ENCODE measurements at regions not wholly inside any gene's neighbourhood (a gene's known extent, or its start where the extent isn't known, plus 50 kb on each side); places are given as distances from the start of the nearest gene placed in this dataset.

GRCh38 chr1:30472009-30472408 lies 251.4 kb downstream of the MATN1 start:
- DNase-seq (ENCODE audit: low read depth): no peak
- CTCF ChIA-PET: no interaction called here
- H3K4me3 ChIP-seq (ENCODE audit: low read depth, low read length): no peak overlapping the region
- POLR2A ChIA-PET: no interaction called here
- H3K36me3 ChIP-seq (ENCODE audit: control insufficient read depth, insufficient read depth, low read length): no peaks in the 10 kb centered on the region
- TF ChIP-seq, protein P1, sequence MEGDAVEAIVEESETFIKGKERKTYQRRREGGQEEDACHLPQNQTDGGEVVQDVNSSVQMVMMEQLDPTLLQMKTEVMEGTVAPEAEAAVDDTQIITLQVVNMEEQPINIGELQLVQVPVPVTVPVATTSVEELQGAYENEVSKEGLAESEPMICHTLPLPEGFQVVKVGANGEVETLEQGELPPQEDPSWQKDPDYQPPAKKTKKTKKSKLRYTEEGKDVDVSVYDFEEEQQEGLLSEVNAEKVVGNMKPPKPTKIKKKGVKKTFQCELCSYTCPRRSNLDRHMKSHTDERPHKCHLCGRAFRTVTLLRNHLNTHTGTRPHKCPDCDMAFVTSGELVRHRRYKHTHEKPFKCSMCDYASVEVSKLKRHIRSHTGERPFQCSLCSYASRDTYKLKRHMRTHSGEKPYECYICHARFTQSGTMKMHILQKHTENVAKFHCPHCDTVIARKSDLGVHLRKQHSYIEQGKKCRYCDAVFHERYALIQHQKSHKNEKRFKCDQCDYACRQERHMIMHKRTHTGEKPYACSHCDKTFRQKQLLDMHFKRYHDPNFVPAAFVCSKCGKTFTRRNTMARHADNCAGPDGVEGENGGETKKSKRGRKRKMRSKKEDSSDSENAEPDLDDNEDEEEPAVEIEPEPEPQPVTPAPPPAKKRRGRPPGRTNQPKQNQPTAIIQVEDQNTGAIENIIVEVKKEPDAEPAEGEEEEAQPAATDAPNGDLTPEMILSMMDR (IDR thresholded peaks at IDR 0.05; ENCODE audit: insufficient read depth, low read depth, low read length): no peak
- H3K27me3 ChIP-seq (ENCODE audit: control insufficient read depth, insufficient read depth, low read length): peaks cover 1% of the 10 kb centered on the region; the same call in 1 of the 2 replicates

DNA sequence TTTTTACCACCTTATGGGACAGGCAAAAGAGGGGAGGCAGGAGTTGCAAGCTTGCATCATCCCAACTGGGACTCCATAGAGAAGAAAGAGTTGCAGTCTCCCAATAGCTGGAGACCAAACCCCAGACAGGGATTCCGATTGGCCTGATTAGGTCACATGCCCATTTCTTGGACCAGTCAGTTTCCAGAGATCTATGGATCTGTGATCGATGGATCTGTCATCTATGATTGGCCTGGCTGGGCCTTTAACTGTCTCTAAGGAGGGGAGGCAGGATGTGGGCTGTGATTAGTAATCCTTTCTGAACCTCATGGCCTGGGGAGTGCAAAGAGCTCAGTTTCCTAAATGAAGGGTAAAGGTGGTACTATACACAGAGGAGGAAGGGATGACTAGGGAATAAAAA lies 252.1 kb downstream of the MATN1 start:
- TF ChIP-seq, protein P1 (IDR thresholded peaks at IDR 0.05; ENCODE audit: insufficient read depth, low read depth, low read length): no peak
- ChIA-PET POLR2A (no interaction called here), CTCF (no interaction called here)
- no peaks in the 10 kb centered on the region for H3K36me3 ChIP-seq (ENCODE audit: control insufficient read depth, insufficient read depth, low read length)
- H3K27me3 ChIP-seq (ENCODE audit: control insufficient read depth, insufficient read depth, low read length): peaks cover 1% of the 10 kb centered on the region; the same call in 1 of the 2 replicates
- H3K4me3 ChIP-seq (ENCODE audit: low read depth, low read length): no peak overlapping the region
- no peak for DNase-seq (ENCODE audit: low read depth)

- Histone ChIP-seq H3K4me3 (ENCODE audit: low read depth, low read length) (no peak overlapping the region), H3K27me3 (ENCODE audit: control insufficient read depth, insufficient read depth, low read length) (no peaks in the 10 kb centered on the region; the same call in 1 of the 2 replicates), H3K36me3 (ENCODE audit: control insufficient read depth, insufficient read depth, low read length) (no peaks in the 10 kb centered on the region)
- ChIA-PET POLR2A (no interaction called here), CTCF (no interaction called here)
- TF ChIP-seq, protein P1 (IDR thresholded peaks at IDR 0.05; ENCODE audit: insufficient read depth, low read depth, low read length): no peak
- DNase-seq (ENCODE audit: low read depth): no peak
These were observed 254.0 kb downstream of the MATN1 start for GRCh38 chr1:30469426-30469825.

DNA sequence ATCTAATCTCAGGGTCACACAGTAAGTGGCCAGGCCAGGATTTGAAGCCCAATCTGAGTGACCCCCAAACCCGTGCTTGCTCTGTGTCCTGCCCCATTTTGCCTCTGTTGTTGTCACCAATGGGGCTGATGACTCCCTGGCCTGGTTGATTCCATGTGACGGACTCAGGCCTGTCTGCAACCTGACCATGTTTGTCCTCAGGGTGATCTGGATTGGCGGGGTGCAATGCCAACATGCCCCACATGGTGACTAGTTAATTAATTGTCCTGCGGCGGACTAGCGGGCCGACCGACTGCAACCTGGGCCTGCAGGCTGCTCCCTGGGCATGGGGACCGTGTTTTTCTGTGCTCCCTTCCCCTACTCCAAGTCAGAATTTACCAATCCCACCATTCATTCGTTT lies 256.3 kb downstream of the MATN1 start:
- H3K27me3 ChIP-seq (ENCODE audit: control insufficient read depth, insufficient read depth, low read length): no peaks in the 10 kb centered on the region
- H3K36me3 ChIP-seq (ENCODE audit: control insufficient read depth, insufficient read depth, low read length): no peaks in the 10 kb centered on the region
- ChIA-PET POLR2A (no interaction called here), CTCF (no interaction called here)
- DNase-seq (ENCODE audit: low read depth): no peak
- H3K4me3 ChIP-seq (ENCODE audit: low read depth, low read length): no peak overlapping the region
- TF ChIP-seq, protein P1 (IDR thresholded peaks at IDR 0.05; ENCODE audit: insufficient read depth, low read depth, low read length): no peak

DNA sequence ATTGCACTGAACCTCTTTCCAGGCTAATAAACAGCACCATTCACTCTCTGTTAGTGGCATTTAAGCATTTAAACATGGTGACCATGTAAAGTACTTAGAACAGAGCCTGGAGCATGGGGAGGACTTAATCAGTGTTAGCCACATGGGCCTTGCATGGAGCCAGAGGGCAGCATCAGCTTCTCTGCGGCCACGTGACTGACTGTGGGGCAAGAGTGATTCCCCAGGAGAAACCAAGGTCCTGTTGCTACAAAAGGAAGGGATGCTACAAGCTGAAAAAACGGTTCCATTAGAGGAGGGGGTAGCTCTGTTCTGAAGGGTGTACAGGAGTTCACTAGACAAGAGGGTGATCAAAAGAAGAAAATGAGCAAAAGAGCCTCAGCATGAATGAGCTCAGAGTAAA lies 256.8 kb downstream of the MATN1 start:
- DNase-seq (ENCODE audit: low read depth): no peak
- no peak overlapping the region for H3K4me3 ChIP-seq (ENCODE audit: low read depth, low read length)
- no peaks in the 10 kb centered on the region for H3K27me3 ChIP-seq (ENCODE audit: control insufficient read depth, insufficient read depth, low read length)
- H3K36me3 ChIP-seq (ENCODE audit: control insufficient read depth, insufficient read depth, low read length): no peaks in the 10 kb centered on the region
- CTCF ChIA-PET: interaction anchor here (0.7 kb wide), 1 partner anchor 45 kb away, joined by 3 read pairs; no protein-coding TSS in a partner anchor
- TF ChIP-seq, protein P1 (IDR thresholded peaks at IDR 0.05; ENCODE audit: insufficient read depth, low read depth, low read length): no peak
- POLR2A ChIA-PET: no interaction called here

Data from BJ (cell line).